ENCODE measurements at regions not wholly inside any gene's neighbourhood (a gene's known extent, or its start where the extent isn't known, plus 50 kb on each side); places are given as distances from the start of the nearest gene placed in this dataset.

DNA sequence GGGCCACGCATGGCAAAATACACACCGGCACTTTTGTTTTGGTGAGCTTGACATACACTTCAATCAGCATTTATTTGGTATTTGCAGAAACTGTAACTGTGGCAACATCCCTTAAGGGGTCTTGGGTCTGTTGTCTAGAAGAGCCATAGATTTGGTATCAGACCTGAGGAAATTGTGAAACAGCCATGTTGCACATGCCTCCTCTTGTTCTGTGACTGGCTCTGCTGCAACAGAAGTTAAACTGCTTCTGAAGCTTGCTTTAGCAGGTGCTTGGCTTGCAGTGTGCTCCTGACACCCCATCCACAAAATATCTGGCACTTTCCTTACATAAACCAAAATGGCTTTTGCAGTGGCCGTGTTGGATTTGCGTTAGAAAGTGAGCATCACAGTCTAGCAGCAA, 247.3 kb downstream of the GATA3 start:
- H3K4me1 ChIP-seq (ENCODE audit: control insufficient read depth, insufficient read depth, low read length, poor library complexity, severe bottlenecking) = no peaks in the 10 kb centered on the region
- Mint-ChIP-seq H3K27me3 (peaks cover 4% of the 10 kb centered on the region), H3K36me3 (no peaks in the 10 kb centered on the region), H3K9me3 (no peaks in the 10 kb centered on the region), H3K4me3 (no peak overlapping the region), H3K4me1 (peaks cover 0 to 9% (median 3%) of the 10 kb centered on the region in 4 donors), H3K27ac (peak overlapping the region in 2 of 3 donors; percentile 26 to 78)
- DNase-seq (no peak), ATAC-seq (ENCODE audit: low read depth in 2 of 2) (no peak)
- H3K36me3 ChIP-seq (ENCODE audit: control insufficient read depth, insufficient read depth, low read length) = no peaks in the 10 kb centered on the region
- H3K9me3 ChIP-seq (ENCODE audit: control insufficient read depth in 2 of 2, low read length in 2 of 2) = no peaks in the 10 kb centered on the region
- H3K27ac ChIP-seq (ENCODE audit: insufficient read depth, low read length, poor library complexity, severe bottlenecking) = no peak overlapping the region
- no peak overlapping the region for H3K4me3 ChIP-seq (ENCODE audit: low read depth, low read length)
- H3K27me3 ChIP-seq (ENCODE audit: control insufficient read depth, insufficient read depth, low read length) = no peaks in the 10 kb centered on the region

DNA sequence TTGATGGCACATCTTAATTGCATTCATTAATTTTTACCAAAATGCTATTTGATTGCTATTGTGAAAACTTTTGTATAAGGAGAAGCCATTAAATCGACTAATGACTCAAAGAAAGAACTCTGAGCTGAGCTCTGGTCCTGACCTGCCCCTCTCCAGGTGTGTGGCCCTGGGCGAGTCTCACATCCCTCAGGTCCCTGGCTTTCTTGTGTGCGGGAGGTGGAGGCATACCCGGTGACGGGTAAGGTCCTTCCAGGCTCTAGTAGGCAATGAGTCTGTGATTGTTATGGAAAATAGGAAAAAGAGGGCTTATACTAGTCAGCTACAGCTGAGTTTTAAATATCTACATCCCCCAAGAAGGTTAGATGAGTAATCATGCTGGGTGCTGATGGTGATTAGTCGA, 248.1 kb downstream of the GATA3 start:
- peak overlapping the region in 1 of 3 donors; percentile 26 for H3K27ac Mint-ChIP-seq

DNA sequence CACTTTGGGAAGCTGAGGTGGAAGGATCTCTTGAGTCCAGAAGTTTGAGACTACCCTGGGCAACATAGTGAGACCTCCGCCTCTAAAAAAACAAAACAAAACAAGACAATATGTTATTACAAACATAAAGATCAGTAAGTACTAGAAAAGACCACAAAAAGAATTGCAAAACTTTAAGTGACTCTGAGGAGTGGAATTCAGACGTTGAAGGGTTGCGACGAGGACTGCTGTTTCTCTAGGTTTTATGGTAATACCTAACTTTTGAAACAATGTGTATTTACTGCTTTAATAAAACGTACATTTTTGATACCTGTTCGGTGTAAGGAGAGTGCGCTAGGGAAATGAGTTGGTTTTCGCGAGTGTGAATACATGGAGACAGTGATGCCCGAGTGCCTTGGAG, 250.4 kb downstream of the GATA3 start:
- no peaks in the 10 kb centered on the region for H3K4me1 ChIP-seq (ENCODE audit: control insufficient read depth, insufficient read depth, low read length, poor library complexity, severe bottlenecking)
- Mint-ChIP-seq H3K27me3 (no peaks in the 10 kb centered on the region), H3K4me1 (peaks cover 0 to 14% (median 6%) of the 10 kb centered on the region in 4 donors), H3K27ac (no peak overlapping the region), H3K9me3 (no peaks in the 10 kb centered on the region), H3K4me3 (no peak overlapping the region), H3K36me3 (no peaks in the 10 kb centered on the region)
- no peak overlapping the region for H3K27ac ChIP-seq (ENCODE audit: insufficient read depth, low read length, poor library complexity, severe bottlenecking)
- H3K36me3 ChIP-seq (ENCODE audit: control insufficient read depth, insufficient read depth, low read length) = no peaks in the 10 kb centered on the region
- ATAC-seq (ENCODE audit: low read depth in 2 of 2) (no peak), DNase-seq (no peak)
- no peak overlapping the region for H3K4me3 ChIP-seq (ENCODE audit: low read depth, low read length)
- H3K9me3 ChIP-seq (ENCODE audit: control insufficient read depth in 2 of 2, low read length in 2 of 2) = no peaks in the 10 kb centered on the region
- H3K27me3 ChIP-seq (ENCODE audit: control insufficient read depth, insufficient read depth, low read length) = no peaks in the 10 kb centered on the region

More for the DNA sequence above, 248.1 kb downstream of the GATA3 start:
- DNase-seq (no peak), ATAC-seq (ENCODE audit: low read depth in 2 of 2) (no peak)
- Mint-ChIP-seq H3K4me3 (no peak overlapping the region), H3K9me3 (no peaks in the 10 kb centered on the region), H3K27me3 (peaks cover 4% of the 10 kb centered on the region), H3K4me1 (peaks cover 0 to 13% (median 8%) of the 10 kb centered on the region in 4 donors), H3K36me3 (no peaks in the 10 kb centered on the region)
- Histone ChIP-seq H3K27ac (ENCODE audit: insufficient read depth, low read length, poor library complexity, severe bottlenecking) (no peak overlapping the region), H3K27me3 (ENCODE audit: control insufficient read depth, insufficient read depth, low read length) (no peaks in the 10 kb centered on the region), H3K9me3 (ENCODE audit: control insufficient read depth in 2 of 2, low read length in 2 of 2) (no peaks in the 10 kb centered on the region), H3K4me3 (ENCODE audit: low read depth, low read length) (no peak overlapping the region), H3K36me3 (ENCODE audit: control insufficient read depth, insufficient read depth, low read length) (no peaks in the 10 kb centered on the region), H3K4me1 (ENCODE audit: control insufficient read depth, insufficient read depth, low read length, poor library complexity, severe bottlenecking) (no peaks in the 10 kb centered on the region)

DNA sequence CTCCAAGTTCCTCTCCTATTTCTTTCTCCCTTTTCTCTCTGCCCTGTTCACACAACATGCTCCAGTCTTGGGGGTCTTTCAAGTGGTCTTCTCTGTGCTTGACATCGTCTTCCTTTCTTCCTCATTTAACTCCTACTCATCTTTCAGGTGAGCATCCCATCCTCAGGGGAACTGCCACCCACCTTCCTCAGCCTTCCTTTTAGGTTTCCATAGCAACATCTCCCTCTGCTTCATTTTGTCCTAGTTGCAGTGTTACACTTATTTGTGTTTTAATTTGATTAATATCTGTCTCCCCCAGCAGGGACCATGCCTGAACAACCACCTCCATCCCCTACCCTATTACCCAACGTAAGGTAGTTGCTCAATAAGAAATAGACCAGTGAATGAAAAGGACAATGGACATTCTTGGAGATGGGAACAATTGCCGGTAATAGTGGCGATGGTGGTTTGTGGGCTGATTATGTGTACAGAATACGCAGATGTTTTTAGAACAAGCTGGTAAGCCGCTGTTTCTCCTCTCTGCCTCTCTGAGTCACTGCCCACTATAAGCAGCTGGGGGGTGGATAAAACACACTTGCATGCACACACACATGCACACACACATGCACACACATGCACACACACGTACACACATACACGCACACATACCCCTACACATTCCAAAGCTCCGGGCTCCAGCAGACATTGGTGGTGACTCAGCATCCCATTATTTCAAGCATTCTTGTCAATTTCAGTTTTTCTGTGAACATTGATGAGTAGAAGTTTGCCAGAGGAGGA, 251.6 kb downstream of the GATA3 start:
- Histone ChIP-seq H3K4me1 (ENCODE audit: control insufficient read depth, insufficient read depth, low read length, poor library complexity, severe bottlenecking) (no peaks in the 10 kb centered on the region), H3K4me3 (ENCODE audit: low read depth, low read length) (no peak overlapping the region), H3K9me3 (ENCODE audit: control insufficient read depth in 2 of 2, low read length in 2 of 2) (no peaks in the 10 kb centered on the region), H3K27ac (ENCODE audit: insufficient read depth, low read length, poor library complexity, severe bottlenecking) (no peak overlapping the region), H3K27me3 (ENCODE audit: control insufficient read depth, insufficient read depth, low read length) (no peaks in the 10 kb centered on the region), H3K36me3 (ENCODE audit: control insufficient read depth, insufficient read depth, low read length) (no peaks in the 10 kb centered on the region)
- no peak for ATAC-seq (ENCODE audit: low read depth in 2 of 2)
- no peaks in the 10 kb centered on the region for H3K9me3 Mint-ChIP-seq
- no peak for DNase-seq
- no peaks in the 10 kb centered on the region for H3K36me3 Mint-ChIP-seq
- no peak overlapping the region for H3K27ac Mint-ChIP-seq
- peaks cover 0 to 14% (median 6%) of the 10 kb centered on the region in 4 donors for H3K4me1 Mint-ChIP-seq
- no peak overlapping the region for H3K4me3 Mint-ChIP-seq
- H3K27me3 Mint-ChIP-seq = no peaks in the 10 kb centered on the region

DNA sequence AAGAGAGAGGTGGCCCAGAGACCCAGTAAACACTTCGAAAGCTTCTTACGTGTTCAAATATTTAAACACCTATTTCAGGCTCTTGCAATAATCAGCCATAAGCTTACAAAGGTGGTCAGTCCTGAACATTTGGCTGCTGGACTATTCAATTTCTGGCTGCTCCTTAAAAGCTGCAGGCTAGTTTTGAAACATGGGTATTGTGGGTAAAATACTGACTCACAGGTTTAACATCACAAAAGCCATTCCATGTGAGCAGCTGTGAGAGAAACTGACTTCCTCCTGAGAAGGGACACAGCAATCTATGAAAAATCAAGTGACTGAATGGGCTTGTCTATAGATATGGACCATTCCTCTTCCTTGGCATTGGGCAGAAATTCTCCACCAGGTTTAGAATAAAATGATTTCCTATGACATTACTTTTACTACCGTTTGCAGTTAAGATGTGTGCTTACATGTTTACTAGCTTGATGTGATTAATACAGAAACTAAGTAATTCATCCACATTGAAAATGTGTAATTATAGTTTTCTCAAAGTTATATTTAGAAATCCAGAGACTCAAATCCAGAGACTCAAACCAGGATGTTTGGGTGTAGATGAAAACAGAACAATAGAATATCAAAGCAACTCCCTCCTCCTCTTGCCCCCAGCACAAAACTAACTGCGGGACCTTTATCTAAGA, 252.3 kb downstream of the GATA3 start:
- no peaks in the 10 kb centered on the region for H3K9me3 ChIP-seq (ENCODE audit: control insufficient read depth in 2 of 2, low read length in 2 of 2)
- ATAC-seq (ENCODE audit: low read depth in 2 of 2) (no peak), DNase-seq (no peak)
- H3K9me3 Mint-ChIP-seq = peaks cover 0 to 1% (median 0%) of the 10 kb centered on the region in 7 donors
- no peaks in the 10 kb centered on the region for H3K27me3 ChIP-seq (ENCODE audit: control insufficient read depth, insufficient read depth, low read length)
- H3K27ac ChIP-seq (ENCODE audit: insufficient read depth, low read length, poor library complexity, severe bottlenecking) = no peak overlapping the region
- H3K27me3 Mint-ChIP-seq = no peaks in the 10 kb centered on the region
- H3K36me3 Mint-ChIP-seq = no peaks in the 10 kb centered on the region
- no peaks in the 10 kb centered on the region for H3K4me1 ChIP-seq (ENCODE audit: control insufficient read depth, insufficient read depth, low read length, poor library complexity, severe bottlenecking)
- no peak overlapping the region for H3K4me3 ChIP-seq (ENCODE audit: low read depth, low read length)
- H3K4me1 Mint-ChIP-seq = peaks cover 0 to 14% (median 6%) of the 10 kb centered on the region in 4 donors
- H3K27ac Mint-ChIP-seq = peak overlapping the region in 1 of 3 donors; percentile 4
- no peaks in the 10 kb centered on the region for H3K36me3 ChIP-seq (ENCODE audit: control insufficient read depth, insufficient read depth, low read length)
- H3K4me3 Mint-ChIP-seq = no peak overlapping the region

DNA sequence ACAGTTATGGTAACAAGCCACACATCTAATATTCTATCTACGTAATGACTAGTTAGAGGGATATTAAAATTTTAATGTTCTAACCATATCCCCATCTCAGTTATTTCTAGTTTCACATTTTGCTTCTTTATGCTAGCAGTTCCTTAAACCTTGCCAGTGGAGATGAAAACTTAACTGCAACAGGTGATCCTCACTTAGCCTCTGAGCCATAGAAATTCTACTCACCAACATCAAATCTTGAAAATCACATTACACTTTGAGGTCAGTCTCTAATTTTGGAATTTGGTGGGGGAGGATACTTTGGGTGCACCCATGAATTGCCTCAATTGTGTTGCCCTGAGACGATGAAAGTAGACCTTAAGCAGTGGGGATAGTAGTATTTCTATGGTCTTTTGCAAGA, 256.4 kb downstream of the GATA3 start:
- H3K27ac ChIP-seq (ENCODE audit: insufficient read depth, low read length, poor library complexity, severe bottlenecking) = no peak overlapping the region
- H3K27ac Mint-ChIP-seq = no peak overlapping the region
- H3K36me3 ChIP-seq (ENCODE audit: control insufficient read depth, insufficient read depth, low read length) = no peaks in the 10 kb centered on the region
- no peaks in the 10 kb centered on the region for H3K36me3 Mint-ChIP-seq
- H3K4me3 ChIP-seq (ENCODE audit: low read depth, low read length) = no peak overlapping the region
- peaks cover 0 to 1% (median 0%) of the 10 kb centered on the region in 7 donors for H3K9me3 Mint-ChIP-seq
- no peaks in the 10 kb centered on the region for H3K27me3 ChIP-seq (ENCODE audit: control insufficient read depth, insufficient read depth, low read length)
- peaks cover 4% of the 10 kb centered on the region for H3K27me3 Mint-ChIP-seq
- peaks cover 4% of the 10 kb centered on the region for H3K4me1 ChIP-seq (ENCODE audit: control insufficient read depth, insufficient read depth, low read length, poor library complexity, severe bottlenecking)
- peaks cover 4 to 14% (median 9%) of the 10 kb centered on the region in 4 donors for H3K4me1 Mint-ChIP-seq
- H3K9me3 ChIP-seq (ENCODE audit: control insufficient read depth in 2 of 2, low read length in 2 of 2) = no peaks in the 10 kb centered on the region
- ATAC-seq (ENCODE audit: low read depth in 2 of 2) = no peak
- no peak overlapping the region for H3K4me3 Mint-ChIP-seq
- DNase-seq = no peak

DNA sequence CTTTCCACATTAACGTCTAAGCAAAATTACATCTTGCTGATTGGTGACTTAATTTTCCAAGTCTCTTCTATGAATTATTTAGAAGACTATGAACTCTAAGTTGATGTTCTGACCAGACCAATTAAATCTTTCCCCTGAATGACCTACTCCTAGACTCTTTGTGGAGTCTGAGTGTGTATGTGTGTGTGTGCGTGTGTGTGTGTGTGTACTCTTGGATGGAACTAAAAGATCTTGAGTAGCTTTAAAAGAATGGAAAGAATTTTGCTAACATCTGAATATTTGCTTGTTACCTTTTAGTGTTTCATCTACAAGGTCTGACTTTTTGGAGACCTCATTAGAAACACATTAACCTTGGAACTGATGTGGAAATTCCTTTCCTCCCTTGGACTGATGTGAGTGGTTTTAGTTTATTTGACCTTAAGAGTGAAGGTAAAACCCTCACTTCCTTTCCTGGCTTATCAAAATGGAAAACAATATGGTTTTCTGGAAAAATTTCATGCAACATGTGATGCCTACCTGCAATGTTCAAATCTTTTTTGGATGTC, 257.1 kb downstream of the GATA3 start:
- H3K4me1 ChIP-seq (ENCODE audit: control insufficient read depth, insufficient read depth, low read length, poor library complexity, severe bottlenecking) = peaks cover 4% of the 10 kb centered on the region
- ATAC-seq (ENCODE audit: low read depth in 2 of 2) = no peak
- peaks cover 4 to 19% (median 11%) of the 10 kb centered on the region in 4 donors for H3K4me1 Mint-ChIP-seq
- H3K9me3 Mint-ChIP-seq = peaks cover 0 to 2% (median 0%) of the 10 kb centered on the region in 7 donors
- no peak overlapping the region for H3K27ac ChIP-seq (ENCODE audit: insufficient read depth, low read length, poor library complexity, severe bottlenecking)
- H3K27ac Mint-ChIP-seq = no peak overlapping the region
- H3K36me3 Mint-ChIP-seq = no peaks in the 10 kb centered on the region
- no peaks in the 10 kb centered on the region for H3K9me3 ChIP-seq (ENCODE audit: control insufficient read depth in 2 of 2, low read length in 2 of 2)
- no peaks in the 10 kb centered on the region for H3K36me3 ChIP-seq (ENCODE audit: control insufficient read depth, insufficient read depth, low read length)
- H3K27me3 Mint-ChIP-seq = peaks cover 4% of the 10 kb centered on the region
- DNase-seq = no peak
- H3K27me3 ChIP-seq (ENCODE audit: control insufficient read depth, insufficient read depth, low read length) = no peaks in the 10 kb centered on the region
- no peak overlapping the region for H3K4me3 Mint-ChIP-seq
- no peak overlapping the region for H3K4me3 ChIP-seq (ENCODE audit: low read depth, low read length)
